ENCODE measurements at regions not wholly inside any gene's neighbourhood (a gene's known extent, or its start where the extent isn't known, plus 50 kb on each side); places are given as distances from the start of the nearest gene placed in this dataset.

GRCh38 chr12:92614001-92614400, 88.8 kb upstream of the PLEKHG7 start:
- no peak for DNase-seq

GRCh38 chr12:92612611-92613010, 90.2 kb upstream of the PLEKHG7 start:
- no peak for DNase-seq

DNA sequence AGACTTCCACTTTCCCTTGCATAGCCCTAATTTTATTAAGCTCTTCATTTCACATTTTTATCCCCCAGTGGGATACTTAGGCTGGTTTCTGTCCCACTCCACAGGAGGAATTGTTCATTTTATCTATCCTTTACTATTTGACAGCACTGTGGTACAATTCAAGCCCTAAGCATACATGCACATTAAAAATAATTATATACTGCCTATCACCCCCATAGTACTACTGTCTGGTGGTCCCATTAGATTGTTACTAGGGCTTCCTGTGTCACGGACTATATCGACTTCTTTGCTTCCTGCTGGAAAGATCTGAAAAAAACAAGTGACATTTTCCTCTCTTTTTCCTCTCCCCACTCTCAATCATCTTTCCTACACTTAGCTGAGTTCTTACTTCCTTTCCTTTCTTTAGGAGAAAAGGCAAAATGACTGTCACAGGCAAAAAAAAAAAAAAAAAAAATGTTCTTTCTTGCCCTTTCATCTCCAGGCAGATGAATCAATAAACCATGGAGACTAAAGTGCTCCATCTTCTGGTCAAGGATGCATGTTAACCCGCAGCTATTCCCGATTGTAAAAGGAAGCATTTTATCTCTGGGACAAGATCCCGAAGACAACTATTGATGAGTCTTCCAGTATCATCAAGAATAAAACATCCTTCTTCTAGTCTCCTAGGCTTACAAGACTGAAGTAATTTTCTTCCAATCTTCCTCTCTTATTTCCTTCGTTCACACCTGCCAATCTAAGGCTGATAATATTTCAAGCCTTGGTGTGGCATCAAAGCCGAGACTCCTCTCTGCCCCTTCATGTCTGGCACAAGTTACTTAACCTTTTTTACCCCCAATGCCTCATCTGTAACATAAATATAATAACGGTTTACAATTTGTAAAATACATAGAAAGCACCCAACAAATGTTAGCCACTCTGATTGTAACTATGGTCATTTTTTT, 94.4 kb upstream of the PLEKHG7 start:
- DNase-seq: no peak

GRCh38 chr12:92606956-92607355, 95.8 kb upstream of the PLEKHG7 start:
- no peak for DNase-seq

- no peak for DNase-seq
These were observed 97.1 kb upstream of the PLEKHG7 start for GRCh38 chr12:92605621-92606170.

GRCh38 chr12:92604786-92605185, 98.0 kb upstream of the PLEKHG7 start:
- no peak for DNase-seq

DNA sequence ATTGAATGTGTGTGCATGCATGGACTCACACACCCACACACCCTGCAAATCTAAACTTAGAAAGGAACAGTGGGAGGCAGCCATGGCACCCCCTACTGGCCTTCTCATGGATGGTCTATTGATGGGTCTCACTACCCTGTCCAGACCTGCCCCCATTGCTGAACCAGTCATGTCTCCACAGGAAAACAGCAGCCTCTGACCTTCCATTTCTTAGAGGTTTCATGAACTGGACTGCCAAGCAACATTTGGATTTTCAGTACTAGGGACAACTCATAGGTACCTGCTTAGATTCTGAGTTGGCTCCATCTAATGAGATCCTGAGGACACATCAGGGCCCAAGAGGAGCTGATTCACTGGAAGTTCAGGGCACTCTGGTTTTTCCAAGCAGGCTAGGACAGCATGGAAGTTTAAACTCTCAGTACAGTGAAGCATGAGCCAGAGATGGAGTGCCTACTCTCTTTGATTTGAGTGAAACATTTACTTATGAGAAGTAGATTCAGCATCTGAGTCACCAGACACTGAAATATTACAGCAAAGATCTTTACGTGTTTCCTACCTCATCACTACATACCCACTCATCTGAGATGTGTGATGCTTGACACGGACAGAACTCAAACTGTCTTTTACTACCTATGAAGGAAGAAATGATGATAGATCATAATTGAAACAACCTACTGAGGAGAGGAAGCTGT, 98.9 kb upstream of the PLEKHG7 start:
- DNase-seq: peak in 1 of 2 experiments; percentile 28

GRCh38 chr12:92602930-92603623, 99.7 kb upstream of the PLEKHG7 start:
- no peak for DNase-seq

DNA sequence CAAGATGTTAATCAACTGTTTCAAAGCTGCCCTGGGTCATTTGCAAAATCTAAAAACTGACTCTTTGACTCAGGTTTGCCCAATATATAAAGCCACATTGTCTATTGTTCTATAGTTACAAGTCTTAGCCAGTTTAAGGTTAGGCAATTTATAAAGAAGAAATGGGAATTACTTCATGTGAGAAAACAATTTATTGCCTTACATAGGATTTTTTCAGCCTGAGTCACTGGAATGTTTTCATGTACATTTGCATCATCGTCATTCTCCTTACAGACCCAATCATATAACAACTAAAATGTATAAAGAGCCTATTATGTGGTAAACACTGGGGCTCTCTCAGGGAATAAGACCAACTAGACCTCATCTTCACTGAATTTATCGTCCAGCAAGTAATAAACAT, 100.3 kb upstream of the PLEKHG7 start:
- DNase-seq: no peak

DNA sequence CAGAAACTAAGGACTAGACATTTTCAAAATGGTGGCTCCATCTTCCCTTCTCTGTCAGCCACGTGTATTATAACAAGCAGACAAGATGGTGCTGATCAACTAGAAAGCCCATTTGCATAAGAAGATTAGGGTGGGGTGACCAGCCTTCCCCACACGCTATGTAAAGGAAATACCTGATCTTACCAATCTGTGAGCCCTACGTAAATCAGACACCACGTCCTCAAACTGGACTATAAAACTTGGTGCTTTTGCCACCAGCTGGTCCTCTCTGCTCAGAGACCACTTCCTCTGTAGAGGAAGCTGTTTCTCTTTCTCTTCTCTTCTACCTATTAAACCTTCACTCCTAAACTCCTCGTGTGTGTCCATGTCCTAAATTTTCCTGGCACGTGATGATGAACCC, 101.1 kb upstream of the PLEKHG7 start:
- DNase-seq: no peak

DNA sequence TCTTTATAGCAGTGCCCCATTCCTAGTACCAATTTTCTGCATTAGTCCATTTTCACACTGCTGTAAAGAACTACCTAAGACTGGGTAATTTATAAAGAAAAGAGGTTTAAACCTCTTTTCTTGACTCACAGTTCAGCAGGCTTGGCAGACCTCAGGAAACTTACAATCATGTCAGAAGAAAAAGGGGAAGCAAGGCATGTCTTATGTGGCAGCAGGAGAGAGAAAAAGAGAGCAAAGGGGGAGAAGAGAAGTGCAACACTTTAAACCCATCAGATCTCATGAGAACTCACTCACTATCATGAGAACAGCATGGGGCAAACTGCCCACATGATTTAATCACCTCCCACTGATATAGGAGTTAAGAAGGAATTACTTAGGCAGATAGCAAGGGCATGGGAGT, 101.6 kb upstream of the PLEKHG7 start:
- DNase-seq: no peak

- no peak for DNase-seq
These were observed 102.7 kb upstream of the PLEKHG7 start for GRCh38 chr12:92600052-92600451.

- peak in 1 of 2 experiments; percentile 45 for DNase-seq
These were observed 104.8 kb upstream of the PLEKHG7 start for GRCh38 chr12:92597997-92598396.

- DNase-seq: no peak
These were observed 105.7 kb upstream of the PLEKHG7 start for GRCh38 chr12:92597118-92597517.

GRCh38 chr12:92596383-92596782, 106.4 kb upstream of the PLEKHG7 start:
- DNase-seq: no peak

DNA sequence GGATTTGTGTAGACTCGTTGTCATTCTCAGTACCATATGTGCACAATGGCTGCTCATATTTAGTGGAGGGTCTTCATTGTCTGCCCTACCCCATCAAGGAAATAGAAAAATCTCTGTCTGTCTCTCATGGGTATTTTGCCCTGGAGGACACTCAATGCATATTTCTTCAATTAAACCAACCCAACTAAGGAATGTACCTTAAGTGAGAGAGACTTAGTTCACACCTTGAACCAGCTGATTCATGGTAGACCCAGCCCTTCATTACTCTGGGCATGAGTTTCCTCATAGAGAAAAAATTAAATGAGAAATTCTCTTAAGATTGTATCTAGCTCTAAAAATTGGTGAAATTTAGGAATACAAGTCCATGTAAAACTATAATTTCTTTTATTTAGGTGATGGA, 107.1 kb upstream of the PLEKHG7 start:
- DNase-seq: no peak

- DNase-seq: peak; percentile 44 to 89
These were observed 108.9 kb upstream of the PLEKHG7 start for GRCh38 chr12:92593734-92594402.

GRCh38 chr12:92585115-92585727, 117.6 kb upstream of the PLEKHG7 start:
- no peak for DNase-seq

GRCh38 chr12:92583910-92584309, 118.9 kb upstream of the PLEKHG7 start:
- no peak for DNase-seq

GRCh38 chr12:92582893-92583292, 119.9 kb upstream of the PLEKHG7 start:
- DNase-seq: no peak

- DNase-seq: no peak
These were observed 120.3 kb upstream of the PLEKHG7 start for GRCh38 chr12:92582475-92582874.

DNA sequence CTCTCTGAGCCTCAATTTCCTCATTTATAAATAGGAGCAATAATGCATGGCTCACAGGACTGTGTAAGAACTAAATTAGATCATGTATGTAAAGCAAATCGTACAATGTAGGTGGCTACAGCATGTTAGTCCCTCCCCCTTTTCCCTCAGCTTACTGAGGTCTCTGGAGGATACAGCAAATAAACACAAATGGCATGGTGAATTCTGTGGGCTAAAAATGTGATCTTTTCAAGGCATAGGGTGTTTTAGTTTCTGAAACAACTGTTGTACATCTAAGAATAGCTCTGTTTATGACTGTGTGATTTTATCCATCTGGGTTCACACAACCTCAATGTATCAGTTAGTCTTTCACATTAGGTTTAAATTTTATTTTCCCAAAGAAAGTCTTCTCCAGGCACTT, 121.2 kb upstream of the PLEKHG7 start:
- no peak for DNase-seq

All from stimulated activated CD4-positive, alpha-beta T cell treated with anti-CD3 and anti-CD28 coated beads, Interleukin-4, amount 100 ng/mL, for 4 hours (primary cell).